ENCODE measurements at regions not wholly inside any gene's neighbourhood (a gene's known extent, or its start where the extent isn't known, plus 50 kb on each side); places are given as distances from the start of the nearest gene placed in this dataset.

DNA sequence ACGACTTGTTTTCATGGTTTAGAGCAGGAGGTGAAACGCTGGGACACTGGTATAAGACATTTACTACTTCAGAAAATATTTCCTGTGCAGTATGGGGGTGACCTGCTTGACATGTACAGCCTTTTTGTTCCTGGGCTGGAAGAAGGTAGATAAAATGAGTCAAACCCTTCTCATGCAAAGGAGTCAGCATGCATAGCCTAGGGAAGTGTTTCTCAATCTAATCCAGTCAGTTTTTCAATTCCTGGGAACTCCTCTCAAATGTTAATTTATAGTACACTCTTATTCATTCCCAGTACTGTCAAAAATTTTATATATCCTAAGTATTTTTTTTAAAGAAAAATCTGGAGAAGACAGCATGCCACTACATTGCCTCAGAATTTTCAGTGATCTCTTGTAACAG, 154.7 kb upstream of the GUCY1A2 start:
- TF ChIP-seq CTCF (conservative IDR thresholded peaks at IDR 0.05; ENCODE audit: low read length) (no peak), EZH2phosphoT487 (IDR thresholded peaks at IDR 0.05; ENCODE audit: borderline replicate concordance, low read depth, low read length) (no peak)
